ENCODE measurements at regions not wholly inside any gene's neighbourhood (a gene's known extent, or its start where the extent isn't known, plus 50 kb on each side); places are given as distances from the start of the nearest gene placed in this dataset.

GRCh38 chr14:49367696-49368095, 218.5 kb downstream of the RPS29 start:
- TF ChIP-seq CTCF (IDR thresholded peaks at IDR 0.05; ENCODE audit: low read depth, low read length): no peak
- no peak for DNase-seq
- Histone ChIP-seq H3K36me3 (no peaks in the 10 kb centered on the region), H3K27ac (no peak overlapping the region), H3K4me3 (ENCODE audit: low read depth, low read length) (no peak overlapping the region), H3K9me3 (ENCODE audit: severe bottlenecking) (no peaks in the 10 kb centered on the region), H3K27me3 (ENCODE audit: insufficient read depth, low read depth, severe bottlenecking) (no peaks in the 10 kb centered on the region)

GRCh38 chr14:49366416-49366815, 219.8 kb downstream of the RPS29 start:
- DNase-seq: no peak
- Histone ChIP-seq H3K27ac (no peak overlapping the region), H3K36me3 (no peaks in the 10 kb centered on the region), H3K27me3 (ENCODE audit: insufficient read depth, low read depth, severe bottlenecking) (no peaks in the 10 kb centered on the region), H3K9me3 (ENCODE audit: severe bottlenecking) (peaks cover 4% of the 10 kb centered on the region), H3K4me3 (ENCODE audit: low read depth, low read length) (no peak overlapping the region)
- no peak for TF ChIP-seq CTCF (IDR thresholded peaks at IDR 0.05; ENCODE audit: low read depth, low read length)

GRCh38 chr14:49364752-49365117, 221.4 kb downstream of the RPS29 start:
- no peaks in the 10 kb centered on the region for H3K27me3 ChIP-seq (ENCODE audit: insufficient read depth, low read depth, severe bottlenecking)
- no peak for DNase-seq
- H3K4me3 ChIP-seq (ENCODE audit: low read depth, low read length): no peak overlapping the region
- no peak for TF ChIP-seq CTCF (IDR thresholded peaks at IDR 0.05; ENCODE audit: low read depth, low read length)
- H3K9me3 ChIP-seq (ENCODE audit: severe bottlenecking): peaks cover 7% of the 10 kb centered on the region
- H3K27ac ChIP-seq: no peak overlapping the region
- no peaks in the 10 kb centered on the region for H3K36me3 ChIP-seq

GRCh38 chr14:49363821-49364751, 222.1 kb downstream of the RPS29 start:
- no peaks in the 10 kb centered on the region for H3K27me3 ChIP-seq (ENCODE audit: insufficient read depth, low read depth, severe bottlenecking)
- no peak for TF ChIP-seq CTCF (IDR thresholded peaks at IDR 0.05; ENCODE audit: low read depth, low read length)
- no peaks in the 10 kb centered on the region for H3K36me3 ChIP-seq
- H3K9me3 ChIP-seq (ENCODE audit: severe bottlenecking): peaks cover 7% of the 10 kb centered on the region
- H3K27ac ChIP-seq: no peak overlapping the region
- H3K4me3 ChIP-seq (ENCODE audit: low read depth, low read length): no peak overlapping the region
- DNase-seq: no peak

GRCh38 chr14:49362916-49363315, 223.3 kb downstream of the RPS29 start:
- TF ChIP-seq CTCF (IDR thresholded peaks at IDR 0.05; ENCODE audit: low read depth, low read length): no peak
- Histone ChIP-seq H3K9me3 (ENCODE audit: severe bottlenecking) (peaks cover 7% of the 10 kb centered on the region), H3K4me3 (ENCODE audit: low read depth, low read length) (no peak overlapping the region), H3K27me3 (ENCODE audit: insufficient read depth, low read depth, severe bottlenecking) (no peaks in the 10 kb centered on the region), H3K36me3 (no peaks in the 10 kb centered on the region), H3K27ac (no peak overlapping the region)
- no peak for DNase-seq
